Body of pancreas (tissue), 4 donors: ENCODE measurements at regions not wholly inside any gene's neighbourhood (a gene's known extent, or its start where the extent isn't known, plus 50 kb on each side); places are given as distances from the start of the nearest gene placed in this dataset.

Experiments
- ATAC-seq: fragments of 150-250 bp; one replicate; pipeline ENCODE4 v1.9.1; 2016
- DNase-seq, 4 donors: peaks; one replicate each; pipeline ENCODE4 v3.0.0-alpha.2; 2019
- H3K27ac ChIP-seq, 4 donors: fragments of 200-600 bp; sonication (generic); 1 replicate in 3 of 4; 2 replicates in 1 of 4; pipeline versions ENCODE4 v1.5.1 to v1.6.1; 2016 to 2019; ENCODE audit warnings: mild to moderate bottlenecking in 1 of 4, mixed read lengths in 1 of 4, moderate library complexity in 1 of 4
- H3K27me3 ChIP-seq, 2 donors: fragments of 200-600 bp; sonication (generic); one replicate each; pipeline ENCODE4 v1.6.0; 2016; ENCODE audit warnings: mild to moderate bottlenecking in 1 of 2
- H3K36me3 ChIP-seq, 2 donors: fragments of 200-600 bp; sonication (generic); replicated peaks in 1 of 2; 2 replicates each; pipeline ENCODE4 v1.5.1; 2016; ENCODE audit warnings: low read depth in 2 of 2; ENCODE audit not compliant: insufficient read depth in 1 of 2
- H3K4me1 ChIP-seq: fragments of 200-600 bp; sonication (generic); one replicate; pipeline ENCODE4 v1.6.0; 2016
- H3K4me3 ChIP-seq, 2 donors: fragments of 200-600 bp; sonication (generic); 1 replicate in 1 of 2; 2 replicates in 1 of 2; pipeline ENCODE4 v1.5.1; 2016 to 2019
- H3K9me3 ChIP-seq, 3 donors: fragments of 200-600 bp; sonication (generic); 1 replicate in 2 of 3; 2 replicates in 1 of 3; pipeline ENCODE4 v1.5.1; 2016
- POLR2A ChIP-seq, 3 donors: fragments of 450-650 bp; IDR thresholded peaks; one replicate each; pipeline ENCODE4 v1.6.1; 2016; ENCODE audit warnings: antibody characterized with exemption in 3 of 3, mild to moderate bottlenecking in 2 of 3
- WGBS, 2 donors: methylation state at CpG; one replicate each; pipeline ENCODE4 v1.1.5; 2017; 5-methylcytosine and 5-hydroxymethylcytosine counted together
- intact Hi-C: fragments of 100-400 bp; cut with DNase I; formaldehyde crosslinking; loops from one replicate; pipeline ENCODE4 v1.15.1; 2023
- TF ChIP-seq, protein P1 (sequence below), 7 experiments: fragments of 450-650 bp in 4 of 7; fragments of 200-600 bp in 3 of 7; sonication (generic) in 3 of 7; IDR thresholded peaks; one replicate each; pipeline ENCODE4 v1.5.1; 2016 to 2019; ENCODE audit warnings: antibody characterized with exemption in 7 of 7

- WGBS, 2 donors, result 74 to 79% methylated on average over 5 of the region's 5 CpGs
- H3K9me3 ChIP-seq, result peaks cover 0 to 7% (median 0%) of the 10 kb centered on the region in 3 donors
Measured at GRCh38 chr2:207284556-207285472, 119.1 kb upstream of the KLF7 start.

DNA sequence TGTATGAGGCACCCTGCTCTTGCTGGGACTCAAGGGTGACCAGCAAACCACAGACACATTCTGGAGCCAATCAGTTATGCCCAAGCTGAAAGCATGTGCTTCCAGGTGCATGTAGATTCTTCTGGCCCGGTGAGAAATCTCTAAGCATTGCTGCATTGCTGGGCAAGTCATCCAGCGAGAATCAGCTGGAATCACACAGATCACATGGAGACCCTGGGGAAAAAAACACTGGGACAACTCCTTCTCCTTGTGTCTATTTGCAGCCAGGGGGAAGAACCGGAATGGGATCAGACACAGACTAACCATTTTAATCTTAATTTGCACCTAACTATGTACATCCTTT is 119.7 kb upstream of the KLF7 start:
- DNase-seq (no peak), ATAC-seq (no peak)
- Histone ChIP-seq H3K4me1 (no peaks in the 10 kb centered on the region), H3K27ac (no peak overlapping the region), H3K9me3 (peaks cover 0 to 7% (median 0%) of the 10 kb centered on the region in 3 donors), H3K27me3 (no peaks in the 10 kb centered on the region), H3K36me3 (no peaks in the 10 kb centered on the region), H3K4me3 (no peak overlapping the region)
- intact Hi-C loops, result no loop called here
- WGBS, 2 donors, result 39 to 47% methylated on average over 3 of the region's 3 CpGs
- TF ChIP-seq POLR2A (IDR thresholded peaks at IDR 0.05), result no peak
- TF ChIP-seq, protein P1, sequence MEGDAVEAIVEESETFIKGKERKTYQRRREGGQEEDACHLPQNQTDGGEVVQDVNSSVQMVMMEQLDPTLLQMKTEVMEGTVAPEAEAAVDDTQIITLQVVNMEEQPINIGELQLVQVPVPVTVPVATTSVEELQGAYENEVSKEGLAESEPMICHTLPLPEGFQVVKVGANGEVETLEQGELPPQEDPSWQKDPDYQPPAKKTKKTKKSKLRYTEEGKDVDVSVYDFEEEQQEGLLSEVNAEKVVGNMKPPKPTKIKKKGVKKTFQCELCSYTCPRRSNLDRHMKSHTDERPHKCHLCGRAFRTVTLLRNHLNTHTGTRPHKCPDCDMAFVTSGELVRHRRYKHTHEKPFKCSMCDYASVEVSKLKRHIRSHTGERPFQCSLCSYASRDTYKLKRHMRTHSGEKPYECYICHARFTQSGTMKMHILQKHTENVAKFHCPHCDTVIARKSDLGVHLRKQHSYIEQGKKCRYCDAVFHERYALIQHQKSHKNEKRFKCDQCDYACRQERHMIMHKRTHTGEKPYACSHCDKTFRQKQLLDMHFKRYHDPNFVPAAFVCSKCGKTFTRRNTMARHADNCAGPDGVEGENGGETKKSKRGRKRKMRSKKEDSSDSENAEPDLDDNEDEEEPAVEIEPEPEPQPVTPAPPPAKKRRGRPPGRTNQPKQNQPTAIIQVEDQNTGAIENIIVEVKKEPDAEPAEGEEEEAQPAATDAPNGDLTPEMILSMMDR (IDR thresholded peaks at IDR 0.05), result no peak

More at GRCh38 chr2:207284556-207285472, 119.1 kb upstream of the KLF7 start:
- H3K36me3 ChIP-seq, result no peaks in the 10 kb centered on the region
- no peak for ATAC-seq
- H3K27ac ChIP-seq, result no peak overlapping the region
- no peaks in the 10 kb centered on the region for H3K4me1 ChIP-seq
- no peak overlapping the region for H3K4me3 ChIP-seq
- no peak for DNase-seq
- TF ChIP-seq, protein P1 (IDR thresholded peaks at IDR 0.05), result no peak
- TF ChIP-seq POLR2A (IDR thresholded peaks at IDR 0.05), result no peak
- intact Hi-C loops, result no loop called here
- H3K27me3 ChIP-seq, result no peaks in the 10 kb centered on the region

GRCh38 chr2:207286106-207286505 is 120.4 kb upstream of the KLF7 start:
- 56 to 67% methylated on average over 2 of the region's 2 CpGs for WGBS, 2 donors
- Histone ChIP-seq H3K4me3 (no peak overlapping the region), H3K36me3 (no peaks in the 10 kb centered on the region), H3K27me3 (no peaks in the 10 kb centered on the region), H3K4me1 (no peaks in the 10 kb centered on the region), H3K27ac (no peak overlapping the region), H3K9me3 (peaks cover 0 to 7% (median 0%) of the 10 kb centered on the region in 3 donors)
- intact Hi-C loops, result no loop called here
- DNase-seq (no peak), ATAC-seq (no peak)
- TF ChIP-seq, protein P1 (IDR thresholded peaks at IDR 0.05), result no peak
- no peak for TF ChIP-seq POLR2A (IDR thresholded peaks at IDR 0.05)

DNA sequence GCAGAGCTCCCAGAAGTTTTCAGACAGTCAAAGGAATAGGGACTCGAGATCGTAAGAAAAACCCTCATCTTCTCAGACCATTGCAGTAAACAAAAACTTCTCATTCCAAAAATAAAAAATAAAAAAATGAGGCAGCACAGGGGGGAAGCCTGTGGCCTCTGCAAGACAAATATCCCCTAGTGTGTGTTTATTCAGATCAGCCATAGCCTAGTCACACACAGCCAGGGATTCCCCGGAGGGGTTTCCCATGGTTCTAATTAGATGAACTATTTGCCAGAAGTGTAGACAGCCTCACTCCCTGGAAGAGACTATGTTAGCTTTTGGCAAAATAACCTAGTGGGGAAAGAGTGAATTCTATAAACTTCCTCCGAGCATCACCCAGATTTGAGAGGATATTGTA is 122.9 kb upstream of the KLF7 start:
- H3K27me3 ChIP-seq, result no peaks in the 10 kb centered on the region
- intact Hi-C loops, result no loop called here
- ATAC-seq, result no peak
- WGBS, 2 donors, result 50 to 53% methylated on average over 4 of the region's 4 CpGs
- H3K9me3 ChIP-seq, result no peaks in the 10 kb centered on the region
- no peaks in the 10 kb centered on the region for H3K36me3 ChIP-seq
- H3K4me1 ChIP-seq, result no peaks in the 10 kb centered on the region
- H3K4me3 ChIP-seq, result no peak overlapping the region
- no peak for DNase-seq
- TF ChIP-seq, protein P1 (IDR thresholded peaks at IDR 0.05), result no peak
- TF ChIP-seq POLR2A (IDR thresholded peaks at IDR 0.05), result no peak
- H3K27ac ChIP-seq, result no peak overlapping the region
